Fibroblast of the aortic adventitia (primary cell): ENCODE measurements at regions not wholly inside any gene's neighbourhood (a gene's known extent, or its start where the extent isn't known, plus 50 kb on each side); places are given as distances from the start of the nearest gene placed in this dataset.

ENCODE experiments used
- DNase-seq: peaks from one replicate; pipeline ENCODE4 v3.0.0-alpha.2; 2010; ENCODE audit warnings: low read depth
- H3K4me3 ChIP-seq: 2 replicates; pipeline ENCODE4 v1.5.1; 2011; ENCODE audit warnings: low read depth, mild to moderate bottlenecking, control low read depth, low read length, moderate library complexity
- TF ChIP-seq, protein P1 (sequence below): IDR thresholded peaks from 2 replicates; pipeline ENCODE4 v1.5.1; 2011; ENCODE audit warnings: mild to moderate bottlenecking, low read length, control low read depth, inconsistent platforms; ENCODE audit not compliant: insufficient read depth

GRCh38 chr13:65532231-65532630 lies 1697.9 kb downstream of the PCDH9 start:
- TF ChIP-seq, protein P1, sequence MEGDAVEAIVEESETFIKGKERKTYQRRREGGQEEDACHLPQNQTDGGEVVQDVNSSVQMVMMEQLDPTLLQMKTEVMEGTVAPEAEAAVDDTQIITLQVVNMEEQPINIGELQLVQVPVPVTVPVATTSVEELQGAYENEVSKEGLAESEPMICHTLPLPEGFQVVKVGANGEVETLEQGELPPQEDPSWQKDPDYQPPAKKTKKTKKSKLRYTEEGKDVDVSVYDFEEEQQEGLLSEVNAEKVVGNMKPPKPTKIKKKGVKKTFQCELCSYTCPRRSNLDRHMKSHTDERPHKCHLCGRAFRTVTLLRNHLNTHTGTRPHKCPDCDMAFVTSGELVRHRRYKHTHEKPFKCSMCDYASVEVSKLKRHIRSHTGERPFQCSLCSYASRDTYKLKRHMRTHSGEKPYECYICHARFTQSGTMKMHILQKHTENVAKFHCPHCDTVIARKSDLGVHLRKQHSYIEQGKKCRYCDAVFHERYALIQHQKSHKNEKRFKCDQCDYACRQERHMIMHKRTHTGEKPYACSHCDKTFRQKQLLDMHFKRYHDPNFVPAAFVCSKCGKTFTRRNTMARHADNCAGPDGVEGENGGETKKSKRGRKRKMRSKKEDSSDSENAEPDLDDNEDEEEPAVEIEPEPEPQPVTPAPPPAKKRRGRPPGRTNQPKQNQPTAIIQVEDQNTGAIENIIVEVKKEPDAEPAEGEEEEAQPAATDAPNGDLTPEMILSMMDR: no peak
- no peak for DNase-seq
- H3K4me3 ChIP-seq: no peak overlapping the region

- TF ChIP-seq, protein P1: no peak
- no peak overlapping the region for H3K4me3 ChIP-seq
- no peak for DNase-seq
Observed at GRCh38 chr13:65530688-65531087, 1699.4 kb downstream of the PCDH9 start.

- TF ChIP-seq, protein P1: no peak
- no peak for DNase-seq
Observed at GRCh38 chr13:65529541-65529940, 1700.6 kb downstream of the PCDH9 start.

GRCh38 chr13:65508745-65509144 lies 1721.4 kb downstream of the PCDH9 start:
- no peak for DNase-seq
- TF ChIP-seq, protein P1: no peak
- H3K4me3 ChIP-seq: no peak overlapping the region

More at GRCh38 chr13:65529541-65529940, 1700.6 kb downstream of the PCDH9 start:
- no peak overlapping the region for H3K4me3 ChIP-seq

DNA sequence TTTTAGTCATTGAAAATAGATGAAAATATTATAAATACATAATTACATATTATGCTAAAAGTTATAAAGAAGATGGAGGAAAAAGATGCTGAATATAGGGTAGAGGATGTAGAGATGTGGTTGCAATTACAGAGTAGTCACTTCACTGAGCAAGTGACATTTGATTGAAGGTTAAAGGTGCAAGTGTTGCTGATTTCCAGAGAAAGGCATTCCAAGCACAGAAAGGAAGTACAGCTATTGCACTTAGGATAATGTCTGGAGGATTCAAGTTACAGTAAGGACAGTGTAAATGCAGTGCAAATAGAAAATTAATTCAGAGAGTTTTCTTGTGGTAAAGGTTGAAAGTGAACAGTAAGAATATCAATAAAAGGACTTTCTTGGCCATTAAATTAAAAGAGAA lies 1721.8 kb downstream of the PCDH9 start:
- no peak for DNase-seq
- TF ChIP-seq, protein P1: no peak
- no peak overlapping the region for H3K4me3 ChIP-seq

GRCh38 chr13:65505941-65506340 lies 1724.2 kb downstream of the PCDH9 start:
- H3K4me3 ChIP-seq: no peak overlapping the region
- TF ChIP-seq, protein P1: no peak

DNA sequence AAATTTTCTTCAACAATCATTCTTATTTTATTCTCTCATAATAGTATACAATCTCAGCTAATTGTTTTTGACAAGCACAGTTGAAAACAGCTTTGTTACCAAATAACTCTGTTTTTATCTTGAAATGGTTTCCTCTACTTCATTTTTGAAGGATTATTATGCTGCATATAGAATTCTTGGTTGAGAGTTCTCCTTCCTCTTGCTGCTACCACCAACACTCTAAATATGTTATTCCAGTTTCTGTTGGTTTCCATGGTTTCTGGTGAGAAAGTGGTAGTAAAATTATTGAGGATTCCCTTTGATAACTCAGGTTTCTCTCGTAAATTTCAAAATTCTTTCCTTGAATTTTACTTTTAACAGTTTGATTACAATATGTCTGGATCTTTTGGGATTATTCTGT lies 1725.9 kb downstream of the PCDH9 start:
- TF ChIP-seq, protein P1: no peak
- H3K4me3 ChIP-seq: no peak overlapping the region
- no peak for DNase-seq

More at GRCh38 chr13:65505941-65506340, 1724.2 kb downstream of the PCDH9 start:
- no peak for DNase-seq
